MM.1S (cell line): ENCODE measurements at regions not wholly inside any gene's neighbourhood (a gene's known extent, or its start where the extent isn't known, plus 50 kb on each side); places are given as distances from the start of the nearest gene placed in this dataset.

ENCODE experiments used
- CTCF ChIP-seq: fragments of 300-600 bp; sonication (generic); IDR thresholded peaks from 2 replicates; pipeline ENCODE4 v1.5.1; 2016; ENCODE audit warnings: antibody characterized with exemption, low read length, mixed read lengths
- EZH2 ChIP-seq: fragments of 300-600 bp; sonication (generic); optimal IDR thresholded peaks from 2 replicates; pipeline ENCODE3; 2017; ENCODE audit warnings: low read depth, mild to moderate bottlenecking, antibody characterized with exemption, low read length, mixed read lengths
- EZH2phosphoT487 ChIP-seq: fragments of 300-600 bp; sonication (generic); IDR thresholded peaks from 2 replicates; pipeline ENCODE4 v1.6.1; 2018; ENCODE audit warnings: antibody characterized with exemption, low read length

- TF ChIP-seq CTCF (no peak), EZH2 (no peak), EZH2phosphoT487 (no peak)
Measured at GRCh38 chr12:61647566-61647965, 612.6 kb upstream of the USP15 start.
